UCSD-AML1 (cell line): ENCODE measurements at regions not wholly inside any gene's neighbourhood (a gene's known extent, or its start where the extent isn't known, plus 50 kb on each side); places are given as distances from the start of the nearest gene placed in this dataset.
"Not testable (repeated sequence)": the region's sequence is repeated elsewhere in the genome, so short reads cannot be mapped to it uniquely, and the experiment has no call there.

Experiments used
- DNase-seq: peaks from one replicate; lab custom pipeline; 2025; ENCODE audit not compliant: unreplicated experiment; lab: John Stamatoyannopoulos, UW

GRCh38 chr11:67805253-67806126 lies 131.1 kb upstream of the ALDH3B2 start:
- DNase-seq: peak; percentile 98

DNA sequence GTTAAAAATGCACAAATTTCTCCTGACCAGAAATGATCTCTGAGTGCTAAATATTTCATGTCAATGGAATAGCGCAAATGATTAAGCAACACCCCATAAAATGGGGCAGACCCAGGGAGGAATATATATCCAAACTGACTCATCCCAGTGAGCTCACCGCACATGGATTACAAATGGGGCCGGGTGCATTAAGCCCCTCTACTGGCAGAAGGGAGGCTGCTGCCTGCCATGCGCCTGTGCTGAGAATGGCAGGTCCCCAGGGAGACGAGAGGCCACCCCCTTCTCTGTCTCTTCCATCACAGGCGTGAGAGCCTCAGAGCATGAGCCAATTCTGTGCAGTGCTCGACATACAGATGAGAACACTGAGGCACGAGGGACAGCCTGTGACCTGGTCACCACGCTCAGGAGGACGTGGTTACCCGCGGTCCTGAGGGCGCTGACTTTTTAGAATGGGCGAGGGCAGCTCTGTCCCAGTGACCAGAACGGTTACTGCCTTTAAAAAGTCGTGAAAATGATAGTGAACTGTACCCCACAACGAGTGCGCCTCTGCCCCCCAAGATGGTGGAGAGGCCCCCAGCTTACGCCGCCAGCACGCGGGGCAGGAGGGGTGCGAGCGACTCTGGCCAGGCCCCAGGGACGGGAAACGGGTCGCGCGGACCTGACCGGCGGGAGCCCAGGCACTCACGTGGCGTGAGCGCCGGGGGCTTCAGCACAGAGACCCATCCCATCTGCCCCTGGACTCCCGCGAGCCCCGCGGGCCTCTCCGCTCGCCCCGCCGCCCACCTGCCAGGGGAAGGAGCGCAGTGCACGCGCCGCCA lies 130.2 kb upstream of the ALDH3B2 start:
- not testable (repeated sequence) for DNase-seq

- not testable (repeated sequence) for DNase-seq
These were observed 129.1 kb upstream of the ALDH3B2 start for GRCh38 chr11:67803519-67803918.

GRCh38 chr11:67803055-67803454 lies 128.6 kb upstream of the ALDH3B2 start:
- not testable (repeated sequence) for DNase-seq

DNA sequence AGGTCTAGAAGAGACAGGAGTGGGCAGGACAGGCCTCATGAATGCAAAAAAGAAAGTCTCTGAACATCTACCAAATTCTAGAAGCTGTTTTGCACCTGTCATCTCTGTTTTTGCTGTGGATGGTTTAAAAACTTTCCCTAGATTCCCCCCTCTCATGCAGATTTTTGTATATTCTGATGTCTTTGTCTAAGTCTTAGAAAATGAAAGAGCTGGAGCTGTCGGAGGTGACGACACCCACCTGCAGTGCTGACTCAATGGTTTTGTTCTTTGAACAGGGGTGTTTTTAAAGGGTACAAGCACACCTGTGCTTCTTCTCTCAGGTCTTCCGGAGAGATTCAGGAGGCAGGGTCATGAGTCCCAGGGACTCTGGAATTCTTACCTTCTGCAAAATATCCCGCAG lies 128.2 kb upstream of the ALDH3B2 start:
- DNase-seq: not testable (repeated sequence)

- not testable (repeated sequence) for DNase-seq
These were observed 127.0 kb upstream of the ALDH3B2 start for GRCh38 chr11:67801397-67801796.

DNA sequence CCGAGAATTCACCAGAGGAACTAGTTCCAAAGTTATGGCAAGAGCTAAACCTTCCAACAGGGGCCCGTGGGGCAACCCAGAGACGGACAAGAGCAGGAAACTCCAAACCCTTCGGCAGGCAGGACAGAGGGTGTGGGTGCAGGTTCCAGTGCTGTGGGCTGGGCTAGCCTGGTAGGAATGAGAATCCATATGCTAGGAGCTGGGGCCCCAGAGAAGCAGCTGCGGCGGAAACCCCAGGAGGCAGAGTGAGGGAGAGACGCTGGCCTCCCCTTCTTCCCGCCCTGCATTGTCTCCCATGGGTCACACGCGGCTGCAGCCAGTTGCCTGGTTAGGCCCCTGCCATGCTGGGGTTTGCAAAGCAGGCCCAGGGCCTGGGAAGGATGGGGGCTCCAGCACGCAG lies 126.2 kb upstream of the ALDH3B2 start:
- not testable (repeated sequence) for DNase-seq

- DNase-seq: not testable (repeated sequence)
These were observed 125.4 kb upstream of the ALDH3B2 start for GRCh38 chr11:67799808-67800207.

DNA sequence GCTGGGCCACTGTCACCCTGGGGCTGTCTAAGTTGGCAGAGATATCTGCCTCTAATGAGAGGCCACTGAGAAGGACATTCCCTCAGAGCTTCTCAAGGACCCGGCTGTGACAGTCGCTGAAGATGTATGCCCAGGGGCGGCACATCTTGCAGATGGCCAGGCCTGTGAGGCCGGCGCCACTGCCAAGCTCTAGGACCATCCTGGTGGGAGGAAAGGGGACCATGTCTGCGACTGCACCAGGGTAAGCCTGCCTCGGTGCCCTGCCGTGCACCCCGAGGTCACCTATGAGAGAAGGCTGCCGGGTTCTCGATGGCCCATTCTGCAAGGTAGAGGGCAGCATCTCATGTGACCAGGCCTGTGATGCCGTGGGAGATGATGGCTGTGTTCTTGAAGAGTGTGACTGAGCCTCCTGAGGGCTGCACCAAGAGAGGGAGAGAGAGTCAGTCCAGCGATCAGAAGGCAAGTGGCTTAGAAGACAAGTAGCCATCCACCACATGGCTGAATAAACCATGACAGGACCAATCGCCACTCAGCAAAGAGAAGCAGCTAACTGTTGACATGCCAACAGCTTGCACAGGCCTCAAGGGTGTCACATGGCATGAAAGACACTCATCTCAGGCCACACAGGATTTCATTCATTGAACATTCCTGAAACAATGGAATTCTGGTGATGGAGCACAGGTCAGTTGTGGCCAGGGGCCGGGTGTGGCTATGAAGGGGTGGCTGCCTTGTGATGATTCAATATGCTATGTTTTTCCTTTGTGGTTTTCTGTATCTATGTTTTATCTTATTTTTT lies 123.5 kb upstream of the ALDH3B2 start:
- DNase-seq: not testable (repeated sequence)

DNA sequence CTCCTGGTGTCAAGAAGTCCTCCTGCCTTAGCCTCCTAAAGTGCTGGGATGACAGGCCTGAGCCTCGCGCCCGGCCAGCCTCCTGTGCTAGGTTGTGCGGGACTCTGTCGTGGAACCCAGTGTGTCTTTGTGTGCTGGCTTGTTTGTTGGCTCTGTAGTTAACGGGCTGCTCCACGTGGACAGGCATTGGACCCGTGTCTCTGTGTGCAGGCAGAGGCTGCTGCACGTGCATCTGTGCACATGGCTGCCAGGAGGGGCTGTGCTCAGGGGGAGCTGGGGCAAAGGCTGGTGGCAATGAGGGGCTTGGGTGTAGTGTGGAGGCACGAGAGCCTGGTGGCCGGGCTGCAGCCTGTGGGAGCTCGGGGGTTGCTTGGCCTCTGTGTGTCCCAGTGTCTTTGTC lies 121.3 kb upstream of the ALDH3B2 start:
- DNase-seq: no peak

DNA sequence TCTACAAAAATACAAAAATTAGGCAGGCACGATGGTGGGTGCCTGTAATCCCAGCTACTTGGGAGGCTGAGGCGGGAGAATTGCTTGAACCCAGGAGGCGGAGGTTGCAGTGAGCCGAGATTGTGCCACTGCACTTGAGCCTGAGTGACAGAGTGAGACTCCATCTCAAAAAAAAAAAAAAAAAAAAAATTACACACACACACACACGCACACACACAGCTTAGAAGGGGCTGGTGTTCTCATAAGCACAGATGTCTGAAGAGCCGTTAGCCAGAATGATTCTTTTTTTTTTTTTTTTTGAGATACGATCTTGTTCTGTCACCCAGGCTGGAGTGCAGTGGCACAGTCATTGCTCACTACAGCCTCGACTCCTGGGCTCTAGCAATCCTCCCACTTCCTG lies 119.3 kb upstream of the ALDH3B2 start:
- not testable (repeated sequence) for DNase-seq

DNA sequence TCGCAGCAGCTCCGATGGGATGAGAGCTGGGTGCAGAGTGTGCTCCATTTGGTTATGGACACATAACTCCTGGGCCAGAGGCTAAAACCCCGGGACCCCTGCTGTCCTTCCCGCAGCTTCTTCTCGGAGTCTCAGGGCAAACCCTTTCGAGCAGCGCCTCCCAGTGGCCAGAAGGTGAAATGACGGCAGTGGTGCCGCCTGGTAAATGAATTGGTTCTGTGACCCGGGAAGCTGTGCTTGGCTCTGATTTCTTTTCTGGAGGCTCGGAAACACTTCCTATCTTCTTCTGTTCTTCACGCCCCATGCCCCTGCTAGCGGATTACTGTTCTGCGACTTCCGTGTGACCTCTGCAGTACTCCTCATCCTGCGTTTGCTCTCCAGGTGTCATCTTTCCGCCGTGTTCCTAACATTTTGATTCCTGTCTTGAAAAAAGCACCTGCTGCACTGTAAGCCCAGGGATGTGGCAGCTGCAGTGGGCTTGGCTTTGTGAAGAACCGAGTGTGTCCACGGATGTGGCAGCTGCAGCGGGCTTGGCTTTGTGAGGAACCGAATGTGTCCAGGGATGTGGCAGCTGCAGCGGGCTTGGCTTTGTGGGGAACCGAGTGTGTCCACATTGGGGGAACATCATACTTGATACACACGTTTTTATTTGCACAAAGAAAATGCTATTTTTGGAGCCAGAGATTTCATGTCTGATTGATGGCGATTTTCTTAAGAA lies 118.0 kb upstream of the ALDH3B2 start:
- peak; percentile 40 for DNase-seq

GRCh38 chr11:67791598-67792170 lies 117.3 kb upstream of the ALDH3B2 start:
- not testable (repeated sequence) for DNase-seq

GRCh38 chr11:67788341-67788695 lies 113.9 kb upstream of the ALDH3B2 start:
- DNase-seq: not testable (repeated sequence)

DNA sequence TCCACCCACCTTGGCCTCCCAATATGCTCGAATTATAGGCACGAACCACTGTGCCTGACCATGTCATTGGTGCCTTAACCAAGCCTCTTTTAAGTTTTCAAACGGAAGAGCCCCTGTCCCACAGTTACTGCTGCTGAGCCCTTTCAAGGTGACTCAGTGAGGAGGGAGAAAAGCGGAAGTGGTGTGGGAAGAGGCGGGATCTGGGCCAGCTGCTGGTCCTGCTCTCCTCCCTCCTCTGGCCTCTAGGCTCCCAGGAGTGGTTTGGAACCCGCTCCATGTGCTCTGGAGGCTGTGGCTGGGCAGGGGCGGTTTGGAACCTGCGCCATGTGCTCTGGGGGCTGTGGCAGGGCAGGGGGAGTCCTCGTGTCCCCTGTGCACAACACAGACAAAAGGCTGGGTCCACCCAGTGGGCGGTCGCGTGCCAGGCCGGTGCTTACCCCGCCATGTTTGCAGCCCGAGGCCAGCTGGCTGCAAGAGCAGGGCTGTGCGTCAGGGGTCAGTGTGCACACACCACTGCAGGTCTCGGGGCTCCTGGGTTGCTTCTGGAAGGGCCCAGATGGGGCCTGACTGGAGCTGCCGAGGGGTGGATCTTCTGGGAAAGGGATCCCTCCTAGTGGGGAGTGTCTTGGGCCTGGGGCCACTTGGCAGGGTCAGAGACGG lies 113.4 kb upstream of the ALDH3B2 start:
- not testable (repeated sequence) for DNase-seq

DNA sequence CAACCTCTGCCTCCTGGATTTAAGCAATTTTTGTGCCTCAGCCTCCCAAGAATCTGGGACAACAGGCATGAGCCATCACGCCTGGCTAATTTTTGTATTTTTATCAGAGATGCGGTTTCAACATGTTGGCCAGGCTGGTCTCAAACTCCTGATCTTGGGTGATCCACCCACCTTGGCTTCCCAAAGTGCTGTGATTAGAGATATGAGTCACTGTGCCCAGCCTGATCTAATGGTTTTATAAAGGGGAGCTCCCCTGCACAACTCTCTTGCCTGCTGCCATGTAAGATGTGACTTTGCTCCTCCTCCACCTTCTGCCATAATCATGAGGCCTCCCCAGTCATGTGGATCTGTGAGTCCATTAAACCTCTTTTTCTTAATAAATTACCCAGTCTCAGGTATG lies 107.5 kb upstream of the ALDH3B2 start:
- DNase-seq: not testable (repeated sequence)

GRCh38 chr11:67781506-67781905 lies 107.1 kb upstream of the ALDH3B2 start:
- DNase-seq: not testable (repeated sequence)

- DNase-seq: no peak
These were observed 105.6 kb upstream of the ALDH3B2 start for GRCh38 chr11:67780056-67780455.

DNA sequence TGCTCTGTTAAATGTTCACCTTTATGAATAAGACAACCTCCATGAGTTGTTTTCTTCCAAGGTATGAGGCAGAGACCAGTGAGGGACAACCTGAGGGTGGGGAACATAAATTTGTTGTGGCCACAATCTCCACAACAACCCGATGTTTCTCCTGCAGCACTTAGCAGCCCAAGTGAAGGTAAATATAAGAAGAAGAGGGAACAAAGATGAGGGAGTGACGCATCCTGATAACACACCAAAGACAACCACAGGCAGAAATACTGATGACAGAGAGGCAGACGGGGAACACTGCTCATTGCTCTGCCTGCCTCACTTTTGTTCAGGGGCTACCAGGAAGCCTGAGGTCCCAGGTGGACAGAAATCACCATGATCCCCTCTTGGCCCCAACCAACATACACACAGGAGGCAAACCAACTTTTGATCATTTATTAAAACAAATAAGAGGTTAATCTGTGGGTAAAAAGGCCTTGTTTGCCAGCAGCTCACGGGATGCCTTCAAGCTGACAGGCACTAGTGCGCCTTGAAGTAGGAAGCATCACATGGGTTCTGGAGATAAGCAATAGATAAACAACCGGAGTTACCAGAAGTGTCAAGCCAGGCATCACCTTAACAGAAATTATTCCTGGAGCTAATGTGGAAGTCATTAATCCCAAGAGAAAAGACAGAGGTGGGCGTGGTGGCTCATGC lies 104.9 kb upstream of the ALDH3B2 start:
- not testable (repeated sequence) for DNase-seq
